Mesothelial cell of epicardium (in vitro differentiated cells): ENCODE measurements at regions not wholly inside any gene's neighbourhood (a gene's known extent, or its start where the extent isn't known, plus 50 kb on each side); places are given as distances from the start of the nearest gene placed in this dataset.

Experiments
- DNase-seq, 2 experiments: peaks; one replicate each; pipeline ENCODE4 v3.0.0; 2021; ENCODE audit warnings: low spot score in 2 of 2; ENCODE audit not compliant: unreplicated experiment in 2 of 2
- H3K27ac Mint-ChIP-seq: 2 replicates; pipeline ENCODE4 v1.8.0; 2021; ENCODE audit warnings: mixed read lengths
- H3K27me3 Mint-ChIP-seq: 2 replicates; pipeline ENCODE4 v1.8.0; 2021; ENCODE audit warnings: low read depth, mixed read lengths
- H3K36me3 Mint-ChIP-seq: 2 replicates; pipeline ENCODE4 v1.8.0; 2021; ENCODE audit warnings: mixed read lengths
- H3K4me1 Mint-ChIP-seq: 2 replicates; pipeline ENCODE4 v1.8.0; 2021; ENCODE audit warnings: mixed read lengths
- H3K4me3 Mint-ChIP-seq: 2 replicates; pipeline ENCODE4 v1.8.0; 2021; ENCODE audit warnings: mild to moderate bottlenecking, moderate library complexity, mixed read lengths
- H3K9me3 Mint-ChIP-seq: 2 replicates; pipeline ENCODE4 v1.8.0; 2021; ENCODE audit warnings: mixed read lengths
- CTCF ChIP-seq: fragments of 200-600 bp; sonication (generic); IDR thresholded peaks from one replicate; pipeline ENCODE4 v1.5.0; 2021; ENCODE audit warnings: antibody characterized with exemption; ENCODE audit not compliant: unreplicated experiment

DNA sequence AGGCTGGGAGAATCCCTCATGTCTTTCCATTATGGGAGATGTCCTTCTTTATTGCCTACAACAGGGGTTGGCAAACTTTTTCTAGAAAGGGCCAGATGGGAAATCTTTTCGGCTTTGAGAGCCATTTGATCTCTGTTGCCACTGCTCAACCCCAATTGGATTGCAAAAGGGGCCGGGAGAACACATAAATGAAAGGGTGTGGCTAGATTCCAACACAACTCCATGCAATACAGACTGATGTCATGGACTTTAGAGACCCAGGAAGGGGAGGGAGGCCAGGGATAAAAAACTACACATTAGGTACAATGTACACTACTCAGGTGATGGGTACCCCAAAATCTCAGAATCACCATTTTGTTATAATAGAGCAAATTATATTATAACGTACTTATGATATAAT, 97.6 kb upstream of the SIM2 start:
- H3K27me3 Mint-ChIP-seq = peaks cover 45% of the 10 kb centered on the region
- no peaks in the 10 kb centered on the region for H3K36me3 Mint-ChIP-seq
- no peak for DNase-seq
- H3K4me1 Mint-ChIP-seq = no peaks in the 10 kb centered on the region
- H3K4me3 Mint-ChIP-seq = no peak overlapping the region
- no peak for TF ChIP-seq CTCF
- H3K9me3 Mint-ChIP-seq = peaks cover 7% of the 10 kb centered on the region
- no peak overlapping the region for H3K27ac Mint-ChIP-seq

DNA sequence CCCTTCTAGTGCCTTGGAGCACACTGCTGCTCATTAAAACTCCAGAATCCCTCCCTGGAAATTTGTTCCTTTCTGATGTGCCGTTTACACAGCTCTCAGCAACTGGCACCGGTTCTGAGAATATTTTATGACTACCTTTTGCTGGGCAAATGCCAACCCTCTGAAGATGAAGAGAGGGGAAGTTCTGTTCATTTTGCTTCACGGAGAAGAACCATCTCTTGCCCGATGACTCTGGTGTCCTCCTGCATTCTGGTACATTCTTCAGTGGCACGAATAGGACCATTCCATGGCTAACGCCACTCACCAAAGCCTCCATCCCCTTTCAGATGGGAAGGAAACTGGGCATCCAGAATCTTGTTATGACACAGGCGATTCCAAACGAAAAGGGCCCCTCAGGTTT, 96.2 kb upstream of the SIM2 start:
- H3K4me3 Mint-ChIP-seq = no peak overlapping the region
- H3K27ac Mint-ChIP-seq = no peak overlapping the region
- H3K4me1 Mint-ChIP-seq = no peaks in the 10 kb centered on the region
- peaks cover 46% of the 10 kb centered on the region for H3K27me3 Mint-ChIP-seq
- no peak for TF ChIP-seq CTCF
- no peaks in the 10 kb centered on the region for H3K36me3 Mint-ChIP-seq
- no peak for DNase-seq
- H3K9me3 Mint-ChIP-seq = peaks cover 7% of the 10 kb centered on the region

DNA sequence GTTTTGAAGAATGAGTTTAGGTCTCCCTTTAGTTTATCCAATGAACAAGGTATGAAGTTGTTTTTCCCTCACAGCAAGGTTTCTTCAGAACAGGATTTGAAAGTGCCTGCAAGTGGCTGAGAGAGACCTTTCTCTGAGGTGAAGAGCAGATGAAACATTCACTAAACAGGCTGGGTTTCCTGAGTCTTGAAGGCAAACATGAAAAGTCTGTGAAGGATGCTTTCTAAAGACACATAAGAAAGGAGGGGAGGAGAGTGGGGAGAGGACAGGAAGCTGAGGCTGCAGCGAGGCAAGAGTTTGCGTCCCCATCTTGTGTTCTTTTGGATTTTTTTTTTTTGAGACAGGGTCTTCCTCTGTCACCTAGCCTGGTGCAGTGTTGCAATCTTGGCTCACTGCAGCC, 95.7 kb upstream of the SIM2 start:
- H3K4me1 Mint-ChIP-seq = no peaks in the 10 kb centered on the region
- H3K9me3 Mint-ChIP-seq = peaks cover 7% of the 10 kb centered on the region
- DNase-seq = no peak
- H3K27ac Mint-ChIP-seq = no peak overlapping the region
- H3K4me3 Mint-ChIP-seq = no peak overlapping the region
- no peaks in the 10 kb centered on the region for H3K36me3 Mint-ChIP-seq
- H3K27me3 Mint-ChIP-seq = peaks cover 46% of the 10 kb centered on the region
- TF ChIP-seq CTCF = no peak

DNA sequence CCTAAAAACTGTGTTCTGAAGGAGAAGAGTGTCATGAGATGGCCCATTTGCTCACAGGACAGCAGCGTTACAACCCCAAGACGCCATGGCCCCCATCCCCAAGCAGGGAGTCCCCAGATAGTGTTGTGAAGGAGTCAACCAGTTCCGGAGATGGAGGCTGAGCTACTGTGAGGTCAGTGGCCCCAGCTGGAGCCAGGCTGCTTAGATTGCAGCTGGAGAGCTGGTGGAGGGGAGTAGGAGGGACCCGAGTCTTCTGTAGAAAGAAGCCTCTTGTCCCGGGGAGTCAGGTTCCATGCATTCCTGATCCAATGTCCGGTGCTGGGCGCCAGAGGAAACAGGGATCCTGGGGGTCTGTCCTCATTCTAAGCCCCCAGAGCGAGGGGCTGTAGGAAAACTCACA, 93.5 kb upstream of the SIM2 start:
- H3K27ac Mint-ChIP-seq = no peak overlapping the region

DNA sequence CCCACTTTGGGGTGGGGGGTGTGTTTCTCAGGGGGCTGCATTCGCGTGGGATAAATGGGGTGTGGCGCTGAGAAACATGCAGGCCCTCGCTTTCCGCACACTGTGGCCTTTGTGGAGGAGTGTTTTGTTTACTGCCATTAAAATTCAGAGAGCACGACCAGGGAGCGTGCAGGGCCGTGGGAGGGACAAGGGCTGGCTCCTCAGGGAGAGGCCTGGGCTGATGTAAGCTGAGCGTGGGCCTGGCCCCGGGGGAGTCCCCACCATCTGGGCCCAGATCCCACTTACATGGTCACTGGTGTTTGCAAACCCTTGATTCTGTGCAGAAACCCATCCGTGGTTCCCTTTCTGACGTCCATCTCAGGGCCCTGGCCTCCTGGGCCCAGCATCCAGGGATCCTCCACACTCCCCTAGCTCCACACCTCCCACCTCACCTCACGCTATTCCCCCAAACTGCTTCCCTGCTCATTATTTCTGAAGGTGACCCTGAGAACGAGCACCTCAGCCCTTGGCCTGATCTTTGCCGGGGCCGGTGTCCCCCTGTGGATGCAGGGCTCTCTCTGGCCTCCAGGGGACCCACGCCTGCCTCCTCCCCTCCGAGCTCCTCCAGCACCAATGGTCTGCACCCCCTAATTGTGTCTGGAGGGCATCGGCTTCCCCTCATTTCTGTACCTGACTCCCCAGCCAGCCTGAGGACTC, 92.5 kb upstream of the SIM2 start:
- Mint-ChIP-seq H3K9me3 (peaks cover 14% of the 10 kb centered on the region), H3K4me3 (no peak overlapping the region), H3K27me3 (peaks cover 55% of the 10 kb centered on the region), H3K36me3 (no peaks in the 10 kb centered on the region), H3K27ac (no peak overlapping the region), H3K4me1 (no peaks in the 10 kb centered on the region)
- no peak for DNase-seq
- no peak for TF ChIP-seq CTCF

More for the DNA sequence above, 93.5 kb upstream of the SIM2 start:
- H3K4me3 Mint-ChIP-seq = no peak overlapping the region
- H3K4me1 Mint-ChIP-seq = no peaks in the 10 kb centered on the region
- peaks cover 13% of the 10 kb centered on the region for H3K9me3 Mint-ChIP-seq
- H3K27me3 Mint-ChIP-seq = peaks cover 47% of the 10 kb centered on the region
- TF ChIP-seq CTCF = no peak
- DNase-seq = no peak
- no peaks in the 10 kb centered on the region for H3K36me3 Mint-ChIP-seq

DNA sequence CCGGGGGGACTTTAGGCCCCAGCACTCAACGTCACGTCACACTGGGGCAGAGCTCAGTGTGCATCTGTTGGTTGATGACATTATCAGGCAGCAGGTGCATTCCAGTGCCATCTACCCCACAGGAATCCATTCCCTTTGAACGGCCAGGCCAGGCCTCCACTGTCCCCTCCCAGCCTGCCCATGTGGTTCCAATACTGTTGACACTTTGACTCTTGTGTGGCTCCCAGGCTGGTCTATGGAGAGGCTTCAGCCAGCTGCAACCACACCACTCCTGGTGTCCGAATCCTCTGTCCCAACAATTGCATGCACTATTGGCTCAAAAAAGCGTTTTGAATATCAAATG, 92.0 kb upstream of the SIM2 start:
- no peak for DNase-seq
- H3K36me3 Mint-ChIP-seq = no peaks in the 10 kb centered on the region
- H3K4me1 Mint-ChIP-seq = no peaks in the 10 kb centered on the region
- peaks cover 14% of the 10 kb centered on the region for H3K9me3 Mint-ChIP-seq
- H3K27ac Mint-ChIP-seq = no peak overlapping the region
- H3K27me3 Mint-ChIP-seq = peaks cover 59% of the 10 kb centered on the region
- no peak overlapping the region for H3K4me3 Mint-ChIP-seq
- TF ChIP-seq CTCF = no peak
